Nephron (organoid): ENCODE measurements at regions not wholly inside any gene's neighbourhood (a gene's known extent, or its start where the extent isn't known, plus 50 kb on each side); places are given as distances from the start of the nearest gene placed in this dataset.

Experiments
- H3K27ac Mint-ChIP-seq, 3 experiments: 2 replicates each; pipeline ENCODE4 v1.8.0; 2020; ENCODE audit warnings: mixed read lengths in 3 of 3, mild to moderate bottlenecking in 2 of 3, moderate library complexity in 1 of 3
- H3K27me3 Mint-ChIP-seq: 2 replicates; pipeline ENCODE4 v1.8.0; 2021; ENCODE audit warnings: low read depth, mild to moderate bottlenecking, moderate library complexity, mixed read lengths
- H3K36me3 Mint-ChIP-seq: 2 replicates; pipeline ENCODE4 v1.8.0; 2020; ENCODE audit warnings: low read depth, mixed read lengths
- H3K4me1 Mint-ChIP-seq: 2 replicates; pipeline ENCODE4 v1.8.0; 2020; ENCODE audit warnings: mixed read lengths
- H3K4me3 Mint-ChIP-seq, 3 experiments: 2 replicates each; pipeline ENCODE4 v1.8.0; 2020; ENCODE audit warnings: mild to moderate bottlenecking in 3 of 3, mixed read lengths in 3 of 3, moderate library complexity in 2 of 3
- H3K9me3 Mint-ChIP-seq: 2 replicates; pipeline ENCODE4 v1.8.0; 2020; ENCODE audit warnings: mixed read lengths
- TF ChIP-seq, protein P1 (sequence below), 3 experiments: fragments of 200-600 bp; sonication (generic); IDR thresholded peaks; one replicate each; pipeline ENCODE4 v1.5.0; 2021; ENCODE audit warnings: antibody characterized with exemption in 3 of 3; ENCODE audit not compliant: unreplicated experiment in 3 of 3

DNA sequence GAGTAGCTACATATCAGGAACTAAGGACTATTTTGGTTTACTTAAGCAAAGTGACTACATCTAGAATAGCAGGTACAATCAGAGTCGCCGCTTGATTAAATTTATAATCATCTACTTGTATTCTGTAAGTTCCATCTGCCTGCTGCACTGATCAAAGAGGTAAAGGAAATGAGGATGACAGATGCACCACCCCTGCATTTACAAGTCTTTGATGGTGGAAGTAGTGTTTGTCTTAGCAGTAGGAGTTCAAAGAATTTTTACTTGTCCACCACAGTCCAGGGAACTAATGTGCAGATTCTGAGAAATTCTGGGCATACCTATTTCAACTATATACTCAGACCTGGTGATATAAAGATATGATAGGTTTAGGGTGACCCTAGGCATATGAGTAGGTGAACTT lies 184.1 kb upstream of the IVNS1ABP start:
- TF ChIP-seq, protein P1, sequence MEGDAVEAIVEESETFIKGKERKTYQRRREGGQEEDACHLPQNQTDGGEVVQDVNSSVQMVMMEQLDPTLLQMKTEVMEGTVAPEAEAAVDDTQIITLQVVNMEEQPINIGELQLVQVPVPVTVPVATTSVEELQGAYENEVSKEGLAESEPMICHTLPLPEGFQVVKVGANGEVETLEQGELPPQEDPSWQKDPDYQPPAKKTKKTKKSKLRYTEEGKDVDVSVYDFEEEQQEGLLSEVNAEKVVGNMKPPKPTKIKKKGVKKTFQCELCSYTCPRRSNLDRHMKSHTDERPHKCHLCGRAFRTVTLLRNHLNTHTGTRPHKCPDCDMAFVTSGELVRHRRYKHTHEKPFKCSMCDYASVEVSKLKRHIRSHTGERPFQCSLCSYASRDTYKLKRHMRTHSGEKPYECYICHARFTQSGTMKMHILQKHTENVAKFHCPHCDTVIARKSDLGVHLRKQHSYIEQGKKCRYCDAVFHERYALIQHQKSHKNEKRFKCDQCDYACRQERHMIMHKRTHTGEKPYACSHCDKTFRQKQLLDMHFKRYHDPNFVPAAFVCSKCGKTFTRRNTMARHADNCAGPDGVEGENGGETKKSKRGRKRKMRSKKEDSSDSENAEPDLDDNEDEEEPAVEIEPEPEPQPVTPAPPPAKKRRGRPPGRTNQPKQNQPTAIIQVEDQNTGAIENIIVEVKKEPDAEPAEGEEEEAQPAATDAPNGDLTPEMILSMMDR (IDR thresholded peaks at IDR 0.05; ENCODE audit: unreplicated experiment in 3 of 3), result no peak
- no peaks in the 10 kb centered on the region for H3K27me3 Mint-ChIP-seq
- H3K9me3 Mint-ChIP-seq, result peaks cover 5% of the 10 kb centered on the region
- no peaks in the 10 kb centered on the region for H3K36me3 Mint-ChIP-seq
- no peak overlapping the region for H3K4me3 Mint-ChIP-seq
- no peaks in the 10 kb centered on the region for H3K4me1 Mint-ChIP-seq
- H3K27ac Mint-ChIP-seq, result no peak overlapping the region

- H3K27me3 Mint-ChIP-seq, result no peaks in the 10 kb centered on the region
- no peaks in the 10 kb centered on the region for H3K9me3 Mint-ChIP-seq
- no peak overlapping the region for H3K27ac Mint-ChIP-seq
These were observed 183.1 kb upstream of the IVNS1ABP start for GRCh38 chr1:185500001-185500626.

GRCh38 chr1:185498207-185498606 lies 181.2 kb upstream of the IVNS1ABP start:
- Mint-ChIP-seq H3K9me3 (no peaks in the 10 kb centered on the region), H3K4me1 (no peaks in the 10 kb centered on the region), H3K36me3 (no peaks in the 10 kb centered on the region), H3K27ac (no peak overlapping the region), H3K27me3 (no peaks in the 10 kb centered on the region), H3K4me3 (no peak overlapping the region)
- TF ChIP-seq, protein P1 (IDR thresholded peaks at IDR 0.05; ENCODE audit: unreplicated experiment in 3 of 3), result no peak

More at GRCh38 chr1:185500001-185500626, 183.1 kb upstream of the IVNS1ABP start:
- H3K36me3 Mint-ChIP-seq, result no peaks in the 10 kb centered on the region
- TF ChIP-seq, protein P1 (IDR thresholded peaks at IDR 0.05; ENCODE audit: unreplicated experiment in 3 of 3), result no peak
- no peak overlapping the region for H3K4me3 Mint-ChIP-seq
- no peaks in the 10 kb centered on the region for H3K4me1 Mint-ChIP-seq

DNA sequence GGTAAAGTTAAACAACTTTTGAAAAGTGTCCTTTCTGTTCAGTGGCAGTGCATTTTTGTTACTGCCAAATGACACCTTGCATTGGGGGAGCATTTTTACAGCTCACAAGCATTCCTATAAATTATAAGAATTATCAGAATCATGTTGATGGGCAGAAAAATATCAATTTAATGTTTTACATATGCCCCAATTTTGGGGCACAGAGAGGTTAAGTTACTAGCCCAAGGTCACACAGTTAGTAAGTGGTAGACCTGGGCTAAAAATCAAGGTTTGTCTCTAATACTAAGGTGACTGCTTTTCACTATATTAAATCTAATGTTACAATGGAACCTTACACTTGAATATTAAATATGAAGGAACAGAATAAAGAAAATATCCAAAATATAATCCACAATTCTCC lies 180.1 kb upstream of the IVNS1ABP start:
- H3K4me1 Mint-ChIP-seq, result no peaks in the 10 kb centered on the region
- H3K4me3 Mint-ChIP-seq, result no peak overlapping the region
- no peak overlapping the region for H3K27ac Mint-ChIP-seq
- no peaks in the 10 kb centered on the region for H3K9me3 Mint-ChIP-seq
- H3K36me3 Mint-ChIP-seq, result no peaks in the 10 kb centered on the region
- TF ChIP-seq, protein P1 (IDR thresholded peaks at IDR 0.05; ENCODE audit: unreplicated experiment in 3 of 3), result no peak
- H3K27me3 Mint-ChIP-seq, result no peaks in the 10 kb centered on the region

- H3K27ac Mint-ChIP-seq, result no peak overlapping the region
- no peaks in the 10 kb centered on the region for H3K4me1 Mint-ChIP-seq
- H3K9me3 Mint-ChIP-seq, result no peaks in the 10 kb centered on the region
- no peak overlapping the region for H3K4me3 Mint-ChIP-seq
- TF ChIP-seq, protein P1 (IDR thresholded peaks at IDR 0.05; ENCODE audit: unreplicated experiment in 3 of 3), result no peak
- H3K36me3 Mint-ChIP-seq, result no peaks in the 10 kb centered on the region
- no peaks in the 10 kb centered on the region for H3K27me3 Mint-ChIP-seq
These were observed 178.9 kb upstream of the IVNS1ABP start for GRCh38 chr1:185495898-185496297.

- TF ChIP-seq, protein P1 (IDR thresholded peaks at IDR 0.05; ENCODE audit: unreplicated experiment in 3 of 3), result no peak
- Mint-ChIP-seq H3K4me1 (no peaks in the 10 kb centered on the region), H3K9me3 (no peaks in the 10 kb centered on the region), H3K36me3 (no peaks in the 10 kb centered on the region), H3K27ac (no peak overlapping the region), H3K27me3 (no peaks in the 10 kb centered on the region), H3K4me3 (no peak overlapping the region)
These were observed 178.0 kb upstream of the IVNS1ABP start for GRCh38 chr1:185495007-185495406.
